ENCODE measurements at regions not wholly inside any gene's neighbourhood (a gene's known extent, or its start where the extent isn't known, plus 50 kb on each side); places are given as distances from the start of the nearest gene placed in this dataset.

DNA sequence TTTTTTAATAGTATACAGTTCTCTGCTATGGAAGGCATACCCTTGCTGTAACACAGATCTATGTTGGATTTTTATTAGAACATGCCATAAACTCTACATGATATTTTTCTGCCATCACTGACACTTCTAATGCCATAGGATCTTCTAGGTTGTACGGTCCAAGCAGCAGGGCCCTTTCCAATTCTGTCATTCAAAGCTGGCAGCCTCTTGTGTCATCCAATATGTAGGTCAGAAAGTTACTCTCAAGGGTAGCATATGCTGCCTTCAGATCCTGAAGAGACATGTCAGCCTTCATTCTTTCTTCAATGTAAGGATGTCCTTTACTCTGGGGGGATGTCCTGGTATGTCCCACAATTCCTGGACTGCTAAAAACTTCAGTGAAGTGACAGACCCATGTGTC, 629.2 kb upstream of the USP24 start:
- TF ChIP-seq, protein P1, sequence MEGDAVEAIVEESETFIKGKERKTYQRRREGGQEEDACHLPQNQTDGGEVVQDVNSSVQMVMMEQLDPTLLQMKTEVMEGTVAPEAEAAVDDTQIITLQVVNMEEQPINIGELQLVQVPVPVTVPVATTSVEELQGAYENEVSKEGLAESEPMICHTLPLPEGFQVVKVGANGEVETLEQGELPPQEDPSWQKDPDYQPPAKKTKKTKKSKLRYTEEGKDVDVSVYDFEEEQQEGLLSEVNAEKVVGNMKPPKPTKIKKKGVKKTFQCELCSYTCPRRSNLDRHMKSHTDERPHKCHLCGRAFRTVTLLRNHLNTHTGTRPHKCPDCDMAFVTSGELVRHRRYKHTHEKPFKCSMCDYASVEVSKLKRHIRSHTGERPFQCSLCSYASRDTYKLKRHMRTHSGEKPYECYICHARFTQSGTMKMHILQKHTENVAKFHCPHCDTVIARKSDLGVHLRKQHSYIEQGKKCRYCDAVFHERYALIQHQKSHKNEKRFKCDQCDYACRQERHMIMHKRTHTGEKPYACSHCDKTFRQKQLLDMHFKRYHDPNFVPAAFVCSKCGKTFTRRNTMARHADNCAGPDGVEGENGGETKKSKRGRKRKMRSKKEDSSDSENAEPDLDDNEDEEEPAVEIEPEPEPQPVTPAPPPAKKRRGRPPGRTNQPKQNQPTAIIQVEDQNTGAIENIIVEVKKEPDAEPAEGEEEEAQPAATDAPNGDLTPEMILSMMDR (IDR thresholded peaks at IDR 0.05; ENCODE audit: control extremely low read depth in 1 of 3, insufficient read depth in 1 of 3, low read depth in 1 of 3, low read length in 3 of 3), result no peak
- TF ChIP-seq RFX5 (IDR thresholded peaks at IDR 0.05; ENCODE audit: borderline replicate concordance, low read depth, low read length) (no peak), EP300 (IDR thresholded peaks at IDR 0.05; ENCODE audit: borderline replicate concordance in 1 of 2, low read depth in 2 of 2, low read length in 2 of 2) (no peak), SP2 (IDR thresholded peaks at IDR 0.05; ENCODE audit: low read length) (no peak), RAD21 (IDR thresholded peaks at IDR 0.05 in 1 of 2, conservative IDR thresholded peaks at IDR 0.05 in 1 of 2; ENCODE audit: low read depth in 2 of 2, low read length in 2 of 2) (no peak), POLR2AphosphoS5 (IDR thresholded peaks at IDR 0.05; ENCODE audit: low read depth, low read length) (no peak), HDAC2 (IDR thresholded peaks at IDR 0.05; ENCODE audit: borderline replicate concordance in 1 of 2, low read depth in 2 of 2, low read length in 2 of 2) (no peak), JUN (IDR thresholded peaks at IDR 0.05; ENCODE audit: low read depth, low read length) (no peak), FOSL1 (IDR thresholded peaks at IDR 0.05; ENCODE audit: insufficient read depth, low read depth, low read length) (no peak), CTBP2 (IDR thresholded peaks at IDR 0.05; ENCODE audit: borderline replicate concordance, insufficient read depth, insufficient read length, low read length) (no peak), EZH2 (IDR thresholded peaks at IDR 0.05; ENCODE audit: low read depth, low read length, severe bottlenecking) (no peak)
- TF ChIP-seq, protein P2, sequence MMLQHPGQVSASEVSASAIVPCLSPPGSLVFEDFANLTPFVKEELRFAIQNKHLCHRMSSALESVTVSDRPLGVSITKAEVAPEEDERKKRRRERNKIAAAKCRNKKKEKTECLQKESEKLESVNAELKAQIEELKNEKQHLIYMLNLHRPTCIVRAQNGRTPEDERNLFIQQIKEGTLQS (IDR thresholded peaks at IDR 0.05; ENCODE audit: insufficient read depth, low read depth, low read length), result no peak
- TF ChIP-seq, protein P3, sequence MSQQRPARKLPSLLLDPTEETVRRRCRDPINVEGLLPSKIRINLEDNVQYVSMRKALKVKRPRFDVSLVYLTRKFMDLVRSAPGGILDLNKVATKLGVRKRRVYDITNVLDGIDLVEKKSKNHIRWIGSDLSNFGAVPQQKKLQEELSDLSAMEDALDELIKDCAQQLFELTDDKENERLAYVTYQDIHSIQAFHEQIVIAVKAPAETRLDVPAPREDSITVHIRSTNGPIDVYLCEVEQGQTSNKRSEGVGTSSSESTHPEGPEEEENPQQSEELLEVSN (IDR thresholded peaks at IDR 0.05), result no peak
